ENCODE measurements at regions not wholly inside any gene's neighbourhood (a gene's known extent, or its start where the extent isn't known, plus 50 kb on each side); places are given as distances from the start of the nearest gene placed in this dataset.

- no peak overlapping the region for H3K4me3 Mint-ChIP-seq
- peaks cover 28% of the 10 kb centered on the region for H3K27me3 Mint-ChIP-seq (ENCODE audit: insufficient read depth, low read depth, poor library complexity)
- DNase-seq (ENCODE audit: low spot score) = no peak
- H3K27ac Mint-ChIP-seq = no peak overlapping the region
- H3K9me3 Mint-ChIP-seq = no peaks in the 10 kb centered on the region
- H3K27ac ChIP-seq (ENCODE audit: low read depth) = no peak overlapping the region
- H2AFZ ChIP-seq = no peak overlapping the region
- H3K4me2 ChIP-seq = no peak overlapping the region
- no peaks in the 10 kb centered on the region for H4K20me1 ChIP-seq (replicated peaks; ENCODE audit: insufficient read depth)
- H3F3A ChIP-seq (replicated peaks; ENCODE audit: low read depth) = no peaks in the 10 kb centered on the region
- no peaks in the 10 kb centered on the region for H3K36me3 Mint-ChIP-seq (ENCODE audit: low read depth)
- no peak for ATAC-seq
- no peaks in the 10 kb centered on the region for H3K79me2 ChIP-seq (replicated peaks; ENCODE audit: insufficient read depth)
- H3K9me2 ChIP-seq (ENCODE audit: insufficient read depth) = no peaks in the 10 kb centered on the region
- no peaks in the 10 kb centered on the region for H3K4me1 ChIP-seq (ENCODE audit: insufficient read depth)
- no peaks in the 10 kb centered on the region for H3K4me1 Mint-ChIP-seq
- TF ChIP-seq NANOG (IDR thresholded peaks at IDR 0.05; ENCODE audit: borderline replicate concordance) (no peak), CTCF (conservative IDR thresholded peaks at IDR 0.05; ENCODE audit: low read depth in 2 of 2) (no peak), EZH2 (IDR thresholded peaks at IDR 0.05; ENCODE audit: low read depth, unreplicated experiment) (no peak), EZH2phosphoT487 (IDR thresholded peaks at IDR 0.05; ENCODE audit: unreplicated experiment) (no peak), CREB1 (CRISPR knock-in tag; IDR thresholded peaks at IDR 0.05; ENCODE audit: low read depth) (no peak), REST (IDR thresholded peaks at IDR 0.05; ENCODE audit: unreplicated experiment) (no peak), STAT1 (IDR thresholded peaks at IDR 0.05; ENCODE audit: unreplicated experiment) (no peak), ETS1 (IDR thresholded peaks at IDR 0.05) (no peak), ZNF331 (CRISPR knock-in tag; IDR thresholded peaks at IDR 0.05; ENCODE audit: low read depth) (no peak)
- TF ChIP-seq, protein P1, sequence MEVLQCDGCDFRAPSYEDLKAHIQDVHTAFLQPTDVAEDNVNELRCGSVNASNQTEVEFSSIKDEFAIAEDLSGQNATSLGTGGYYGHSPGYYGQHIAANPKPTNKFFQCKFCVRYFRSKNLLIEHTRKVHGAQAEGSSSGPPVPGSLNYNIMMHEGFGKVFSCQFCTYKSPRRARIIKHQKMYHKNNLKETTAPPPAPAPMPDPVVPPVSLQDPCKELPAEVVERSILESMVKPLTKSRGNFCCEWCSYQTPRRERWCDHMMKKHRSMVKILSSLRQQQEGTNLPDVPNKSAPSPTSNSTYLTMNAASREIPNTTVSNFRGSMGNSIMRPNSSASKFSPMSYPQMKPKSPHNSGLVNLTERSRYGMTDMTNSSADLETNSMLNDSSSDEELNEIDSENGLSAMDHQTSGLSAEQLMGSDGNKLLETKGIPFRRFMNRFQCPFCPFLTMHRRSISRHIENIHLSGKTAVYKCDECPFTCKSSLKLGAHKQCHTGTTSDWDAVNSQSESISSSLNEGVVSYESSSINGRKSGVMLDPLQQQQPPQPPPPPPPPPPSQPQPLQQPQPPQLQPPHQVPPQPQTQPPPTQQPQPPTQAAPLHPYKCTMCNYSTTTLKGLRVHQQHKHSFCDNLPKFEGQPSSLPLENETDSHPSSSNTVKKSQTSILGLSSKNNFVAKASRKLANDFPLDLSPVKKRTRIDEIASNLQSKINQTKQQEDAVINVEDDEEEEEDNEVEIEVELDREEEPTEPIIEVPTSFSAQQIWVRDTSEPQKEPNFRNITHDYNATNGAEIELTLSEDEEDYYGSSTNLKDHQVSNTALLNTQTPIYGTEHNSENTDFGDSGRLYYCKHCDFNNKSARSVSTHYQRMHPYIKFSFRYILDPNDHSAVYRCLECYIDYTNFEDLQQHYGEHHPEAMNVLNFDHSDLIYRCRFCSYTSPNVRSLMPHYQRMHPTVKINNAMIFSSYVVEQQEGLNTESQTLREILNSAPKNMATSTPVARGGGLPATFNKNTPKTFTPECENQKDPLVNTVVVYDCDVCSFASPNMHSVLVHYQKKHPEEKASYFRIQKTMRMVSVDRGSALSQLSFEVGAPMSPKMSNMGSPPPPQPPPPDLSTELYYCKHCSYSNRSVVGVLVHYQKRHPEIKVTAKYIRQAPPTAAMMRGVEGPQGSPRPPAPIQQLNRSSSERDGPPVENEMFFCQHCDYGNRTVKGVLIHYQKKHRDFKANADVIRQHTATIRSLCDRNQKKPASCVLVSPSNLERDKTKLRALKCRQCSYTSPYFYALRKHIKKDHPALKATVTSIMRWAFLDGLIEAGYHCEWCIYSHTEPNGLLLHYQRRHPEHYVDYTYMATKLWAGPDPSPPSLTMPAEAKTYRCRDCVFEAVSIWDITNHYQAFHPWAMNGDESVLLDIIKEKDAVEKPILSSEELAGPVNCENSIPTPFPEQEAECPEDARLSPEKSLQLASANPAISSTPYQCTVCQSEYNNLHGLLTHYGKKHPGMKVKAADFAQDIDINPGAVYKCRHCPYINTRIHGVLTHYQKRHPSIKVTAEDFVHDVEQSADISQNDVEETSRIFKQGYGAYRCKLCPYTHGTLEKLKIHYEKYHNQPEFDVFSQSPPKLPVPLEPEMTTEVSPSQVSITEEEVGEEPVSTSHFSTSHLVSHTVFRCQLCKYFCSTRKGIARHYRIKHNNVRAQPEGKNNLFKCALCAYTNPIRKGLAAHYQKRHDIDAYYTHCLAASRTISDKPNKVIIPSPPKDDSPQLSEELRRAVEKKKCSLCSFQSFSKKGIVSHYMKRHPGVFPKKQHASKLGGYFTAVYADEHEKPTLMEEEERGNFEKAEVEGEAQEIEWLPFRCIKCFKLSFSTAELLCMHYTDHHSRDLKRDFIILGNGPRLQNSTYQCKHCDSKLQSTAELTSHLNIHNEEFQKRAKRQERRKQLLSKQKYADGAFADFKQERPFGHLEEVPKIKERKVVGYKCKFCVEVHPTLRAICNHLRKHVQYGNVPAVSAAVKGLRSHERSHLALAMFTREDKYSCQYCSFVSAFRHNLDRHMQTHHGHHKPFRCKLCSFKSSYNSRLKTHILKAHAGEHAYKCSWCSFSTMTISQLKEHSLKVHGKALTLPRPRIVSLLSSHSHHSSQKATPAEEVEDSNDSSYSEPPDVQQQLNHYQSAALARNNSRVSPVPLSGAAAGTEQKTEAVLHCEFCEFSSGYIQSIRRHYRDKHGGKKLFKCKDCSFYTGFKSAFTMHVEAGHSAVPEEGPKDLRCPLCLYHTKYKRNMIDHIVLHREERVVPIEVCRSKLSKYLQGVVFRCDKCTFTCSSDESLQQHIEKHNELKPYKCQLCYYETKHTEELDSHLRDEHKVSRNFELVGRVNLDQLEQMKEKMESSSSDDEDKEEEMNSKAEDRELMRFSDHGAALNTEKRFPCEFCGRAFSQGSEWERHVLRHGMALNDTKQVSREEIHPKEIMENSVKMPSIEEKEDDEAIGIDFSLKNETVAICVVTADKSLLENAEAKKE (CRISPR knock-in tag; IDR thresholded peaks at IDR 0.05) = no peak
- peaks cover 27% of the 10 kb centered on the region for H3K27me3 ChIP-seq (ENCODE audit: insufficient read depth)
- H3K36me3 ChIP-seq (ENCODE audit: insufficient read depth) = no peaks in the 10 kb centered on the region
- H3K4me3 ChIP-seq = no peak overlapping the region
Observed at GRCh38 chr1:20413776-20414140, 72.3 kb downstream of the CAMK2N1 start.
